ENCODE measurements at regions not wholly inside any gene's neighbourhood (a gene's known extent, or its start where the extent isn't known, plus 50 kb on each side); places are given as distances from the start of the nearest gene placed in this dataset.

DNA sequence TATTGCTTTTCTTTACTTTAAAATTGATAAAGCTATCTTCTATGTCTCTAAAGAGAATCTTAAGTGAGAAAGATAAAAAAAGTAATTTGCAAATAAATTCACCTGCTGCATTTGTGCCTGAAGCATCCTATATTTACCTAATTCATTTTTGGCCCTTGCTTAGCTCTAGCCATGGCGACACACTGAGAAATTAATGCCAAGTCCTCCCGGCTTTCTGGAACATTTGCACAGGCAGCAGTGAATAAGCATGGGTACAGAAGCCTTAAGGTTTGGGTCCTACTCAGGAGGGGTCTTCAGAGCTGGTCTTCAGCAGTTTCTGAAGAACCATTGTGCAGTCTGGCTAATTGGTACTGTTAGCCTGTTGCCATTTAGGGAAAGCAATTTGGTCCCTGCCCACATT is 73.9 kb upstream of the ZEB2 start:
- no peak for DNase-seq

DNA sequence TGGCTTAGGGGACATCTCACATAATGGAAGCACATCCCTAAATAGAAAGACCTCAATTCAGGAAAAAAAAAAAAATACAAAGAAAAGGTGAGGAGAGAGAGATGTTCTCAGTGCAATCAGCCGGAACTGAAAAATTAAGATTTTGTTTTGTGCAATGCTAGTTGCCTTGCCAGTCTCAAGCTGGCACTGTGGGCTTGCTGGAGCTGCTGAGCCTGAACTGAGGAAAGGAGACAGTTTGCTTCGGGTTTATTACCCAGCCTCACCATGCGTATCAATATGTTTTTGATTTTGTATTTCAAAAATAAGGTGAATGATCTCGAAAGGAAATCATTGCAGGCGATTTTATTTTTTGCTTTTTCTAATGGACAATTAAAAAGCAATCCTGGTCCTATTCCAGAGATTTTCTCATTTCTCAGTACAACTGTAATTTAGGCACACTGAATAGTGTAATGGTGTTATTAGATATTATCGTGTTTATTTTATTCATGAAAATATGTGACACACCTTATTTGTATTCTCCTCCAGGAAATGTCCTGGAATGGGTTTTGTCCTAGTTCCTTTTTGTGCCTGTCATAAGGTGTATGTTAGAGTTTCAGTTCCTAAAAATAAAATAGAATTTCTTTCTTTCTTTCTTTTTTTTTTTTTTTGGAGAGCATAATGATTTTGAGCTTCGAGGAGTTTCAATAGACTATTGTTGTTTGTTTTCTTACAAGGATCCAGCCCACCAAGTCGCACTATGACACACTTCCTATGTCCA is 72.8 kb upstream of the ZEB2 start:
- DNase-seq, result no peak

DNA sequence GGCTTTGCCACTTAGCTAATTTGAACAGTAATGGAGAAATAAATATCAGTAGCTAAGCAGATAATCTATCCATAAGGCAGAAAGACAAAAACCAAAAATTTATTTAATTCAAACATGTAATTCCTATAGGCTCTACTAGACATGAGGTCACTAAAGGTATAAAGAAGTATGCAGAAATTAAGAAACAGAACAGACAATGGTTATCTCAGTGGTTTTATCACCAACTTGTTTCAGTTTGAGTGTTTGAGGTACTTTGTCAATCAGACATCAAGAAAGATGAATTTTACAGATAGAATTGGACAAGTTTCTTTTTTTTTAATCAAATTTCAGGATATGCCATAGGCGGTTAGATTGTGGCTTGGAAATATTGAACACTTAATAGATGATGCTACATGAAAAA is 67.4 kb upstream of the ZEB2 start:
- no peak for DNase-seq

DNA sequence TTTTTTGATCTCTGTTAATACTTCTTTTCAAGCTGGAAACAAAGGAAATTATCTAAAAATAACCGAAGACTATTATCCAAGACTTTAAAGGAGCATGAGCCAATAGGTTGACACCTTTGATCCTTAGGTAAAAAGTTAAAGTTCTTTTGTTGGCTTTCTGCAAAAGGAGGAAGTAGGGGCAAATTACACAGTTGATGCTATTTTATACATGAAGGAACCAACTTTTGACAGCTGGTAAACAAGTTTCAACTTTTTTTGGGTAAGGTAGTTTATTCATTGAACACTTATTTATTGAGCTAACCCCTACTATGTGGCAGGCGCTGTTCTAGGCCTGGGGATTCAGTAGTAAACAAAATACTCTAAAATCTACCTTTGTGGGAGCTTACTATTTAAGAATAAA is 66.6 kb upstream of the ZEB2 start:
- no peak for DNase-seq

DNA sequence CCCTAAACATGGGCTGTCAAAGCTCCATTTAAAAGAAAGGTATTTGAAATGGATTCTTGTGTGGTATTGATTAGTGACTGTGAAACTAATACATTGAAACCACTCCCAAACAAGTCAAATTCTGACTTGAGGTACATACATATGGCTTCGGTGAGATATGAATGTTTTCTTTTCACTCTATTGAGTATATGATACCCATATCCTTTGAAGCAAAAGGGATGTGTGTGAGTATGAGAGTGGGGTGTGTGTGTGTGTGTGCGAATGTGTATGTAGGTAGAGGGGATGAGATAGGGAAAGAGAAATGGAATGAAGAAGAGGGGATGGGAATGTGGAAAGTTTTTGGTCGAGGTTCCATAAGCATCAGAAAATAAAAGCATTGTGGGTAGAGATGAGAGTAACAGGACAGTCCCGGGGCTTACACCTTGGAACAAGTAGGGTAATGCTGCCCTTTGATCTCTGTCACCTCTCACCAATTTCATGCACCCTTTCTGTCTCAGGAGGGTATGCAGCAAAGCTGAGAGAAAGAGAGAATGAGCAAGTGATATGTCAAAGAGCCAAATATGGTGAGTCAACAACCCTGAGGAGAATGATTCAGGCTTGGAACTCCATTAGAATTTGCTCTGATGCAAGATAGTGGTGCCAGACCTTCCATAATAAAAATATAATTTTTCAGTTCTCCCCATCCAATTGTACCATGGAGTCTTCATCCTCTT is 64.0 kb upstream of the ZEB2 start:
- no peak for DNase-seq

DNA sequence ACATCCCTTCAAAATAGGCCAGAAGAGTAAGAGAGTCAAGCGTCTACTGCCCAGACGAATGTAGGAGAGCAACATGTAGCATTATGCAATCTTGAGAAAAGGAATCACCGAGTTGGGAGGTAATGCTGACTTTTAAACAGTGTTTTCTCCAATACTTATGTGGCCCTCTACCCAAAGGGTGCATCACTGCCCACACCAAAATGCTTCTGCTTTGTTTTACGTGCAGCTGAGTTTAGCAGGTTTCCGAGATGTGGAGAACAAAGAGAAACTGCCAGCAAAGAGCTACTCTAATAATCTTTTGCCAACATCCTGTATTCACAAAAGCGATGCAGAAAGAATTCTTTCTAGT is 63.4 kb upstream of the ZEB2 start:
- no peak for DNase-seq

DNA sequence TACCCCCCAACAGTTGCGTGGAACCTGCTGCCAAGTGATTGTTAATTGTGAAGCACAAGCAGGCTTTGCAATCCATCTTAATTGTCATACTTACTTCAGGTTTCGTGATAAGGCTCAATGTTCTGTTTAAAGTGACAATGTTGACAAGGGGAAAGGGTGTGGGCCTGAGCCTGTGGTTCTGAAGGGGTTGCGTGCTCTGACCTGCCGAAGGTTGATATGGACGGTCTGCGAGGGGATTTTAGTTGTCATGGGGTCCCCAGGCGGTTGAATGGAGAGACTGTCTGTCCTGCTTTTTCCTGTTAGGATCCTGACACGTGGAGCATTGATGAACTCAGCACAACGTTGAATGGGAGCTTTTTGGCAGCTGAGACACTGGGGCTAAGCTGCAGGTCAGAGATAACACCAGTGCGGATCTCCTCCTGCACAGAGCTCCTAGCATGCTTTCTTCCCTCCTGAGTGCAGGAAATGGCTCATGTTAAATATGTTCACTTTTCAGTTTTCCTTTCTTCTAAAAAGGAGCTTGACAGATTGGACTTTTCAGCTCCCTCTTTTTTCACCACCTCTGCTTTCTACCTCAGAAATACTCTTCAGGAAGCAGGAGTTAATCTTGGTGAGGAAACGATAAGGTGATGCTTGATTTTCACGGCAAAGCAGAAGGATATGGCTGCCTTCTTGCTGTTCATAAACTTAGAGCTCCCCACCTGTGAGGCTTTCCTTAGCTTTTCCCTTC is 62.9 kb upstream of the ZEB2 start:
- no peak for DNase-seq

DNA sequence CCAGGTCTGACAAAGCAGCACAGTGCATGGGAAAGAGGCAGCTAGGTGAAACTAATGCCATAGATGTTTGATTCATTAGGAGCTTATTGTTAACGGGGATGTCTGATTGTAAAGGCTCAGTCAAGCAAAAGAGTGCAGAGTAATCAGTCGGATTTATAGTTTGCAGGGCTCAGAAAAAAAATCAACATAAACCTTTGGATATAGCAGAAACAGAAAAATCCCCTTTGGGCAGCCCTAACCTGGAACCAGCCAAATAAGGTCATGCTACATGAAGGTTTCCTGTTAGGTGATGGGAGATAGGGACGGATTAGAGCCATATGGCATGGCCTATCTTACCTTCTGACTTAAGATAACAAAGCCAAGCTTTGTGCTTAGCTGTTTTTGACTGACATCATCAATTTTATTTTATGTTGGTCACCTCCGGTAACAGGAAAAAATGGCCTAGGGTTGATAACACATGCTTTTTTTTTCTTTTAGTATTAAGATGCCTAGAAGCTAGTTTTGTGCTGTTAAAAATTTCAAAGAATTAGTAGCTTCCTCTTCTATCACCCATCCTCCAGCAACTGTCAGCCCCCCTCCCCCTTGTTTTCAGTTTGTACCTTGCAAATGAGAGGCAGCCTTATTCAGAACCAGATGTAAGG is 60.7 kb upstream of the ZEB2 start:
- DNase-seq, result peak; percentile 82

DNA sequence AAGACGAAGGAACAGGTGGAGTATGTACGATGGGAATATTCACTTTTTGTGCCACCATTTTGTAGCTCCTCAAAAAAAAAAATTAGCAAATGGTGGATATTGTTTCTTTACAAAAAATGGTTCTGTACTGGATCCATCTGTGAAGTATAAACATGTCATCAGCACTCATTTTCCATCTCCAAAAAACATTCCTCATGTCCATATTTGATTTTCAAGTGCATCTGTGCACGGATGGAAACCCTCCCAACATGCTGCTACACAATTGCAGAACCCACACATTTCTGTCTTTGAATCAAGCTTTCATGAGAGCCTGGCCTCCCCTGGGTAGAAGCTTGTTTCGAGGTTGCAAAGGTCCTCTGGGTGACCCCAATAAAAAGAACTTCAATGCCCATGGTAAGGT is 59.6 kb upstream of the ZEB2 start:
- DNase-seq, result no peak

DNA sequence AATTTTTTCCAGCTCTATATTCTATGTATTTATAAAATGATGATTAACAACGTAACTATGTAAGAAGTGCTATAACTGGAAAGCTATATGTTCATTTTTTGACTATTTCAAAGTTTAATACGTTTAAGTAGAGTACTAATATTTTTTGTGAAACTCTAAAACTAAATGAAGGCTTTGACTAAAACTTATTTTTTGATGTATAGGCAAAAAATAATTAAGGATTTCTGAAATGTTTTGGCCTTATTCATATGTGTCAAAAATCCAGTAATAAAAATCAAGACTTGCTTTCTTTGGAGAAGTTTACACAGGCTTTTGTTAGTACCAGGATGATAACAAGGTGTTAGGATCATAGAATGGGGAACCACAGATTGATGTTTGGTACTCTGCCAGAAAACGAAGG is 58.2 kb upstream of the ZEB2 start:
- no peak for DNase-seq

DNA sequence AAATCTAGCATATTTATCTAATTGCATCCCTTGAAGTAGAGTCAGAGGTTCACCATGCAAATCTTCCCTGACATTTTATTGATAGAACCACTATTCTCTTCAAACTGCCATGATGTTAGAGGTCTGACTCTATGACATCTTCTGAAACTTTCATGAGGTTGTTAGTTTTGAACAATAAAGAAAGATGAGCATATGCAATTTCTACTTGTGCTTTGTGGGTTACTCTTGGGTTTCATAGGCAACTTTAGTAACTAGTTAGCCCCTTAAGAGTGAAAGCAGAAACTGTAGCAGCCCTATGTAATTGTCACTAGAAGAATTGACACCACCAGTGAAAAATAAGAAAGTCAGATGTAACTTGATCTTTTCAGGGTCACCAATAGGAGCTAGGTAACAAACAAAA is 53.1 kb upstream of the ZEB2 start:
- no peak for DNase-seq

DNA sequence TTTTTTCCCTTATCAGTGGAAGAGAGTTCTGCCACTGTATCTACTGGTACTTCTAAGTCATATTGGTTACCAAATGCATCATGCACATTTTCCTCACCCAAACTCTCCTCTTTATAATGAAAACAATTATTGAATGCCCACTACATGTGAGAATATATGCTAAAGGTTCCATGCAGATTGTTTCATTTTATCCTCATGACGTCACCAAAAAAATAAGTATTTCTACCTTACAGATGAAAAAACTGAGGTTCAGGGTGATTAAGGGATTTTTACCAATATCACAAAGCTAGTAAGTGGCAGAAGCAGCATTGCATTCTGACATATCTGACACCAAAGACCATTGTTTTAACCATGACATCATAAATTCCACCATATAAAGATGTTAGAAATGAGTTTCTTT is 51.9 kb upstream of the ZEB2 start:
- no peak for DNase-seq

DNA sequence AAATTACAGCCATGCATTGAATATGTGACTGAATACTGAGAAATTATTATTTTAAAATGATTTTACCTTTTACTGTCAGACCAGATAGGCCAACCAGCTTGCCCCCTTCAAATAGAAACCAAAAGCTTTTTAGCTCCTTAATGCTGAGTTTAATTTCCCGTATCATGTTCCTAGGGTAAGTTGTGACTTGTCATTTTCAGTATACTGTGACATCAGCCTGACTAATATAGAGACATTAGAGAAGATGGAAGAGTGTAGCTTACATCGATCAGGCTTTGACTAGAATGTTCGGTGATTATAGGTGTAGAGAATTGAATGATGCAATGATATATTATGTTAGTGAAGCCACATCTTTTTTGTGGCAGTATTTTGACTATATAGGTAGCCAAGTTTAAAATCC is 50.6 kb upstream of the ZEB2 start:
- no peak for DNase-seq
